ENCODE measurements at regions not wholly inside any gene's neighbourhood (a gene's known extent, or its start where the extent isn't known, plus 50 kb on each side); places are given as distances from the start of the nearest gene placed in this dataset.

GRCh38 chr1:195075973-195076372, 1532.3 kb downstream of the KCNT2 start:
- no peak for TF ChIP-seq CTCF (IDR thresholded peaks at IDR 0.05; ENCODE audit: insufficient read depth, low read length, severe bottlenecking)
- H3K4me3 ChIP-seq (ENCODE audit: low read depth, low read length): no peak overlapping the region
- no peaks in the 10 kb centered on the region for H3K36me3 ChIP-seq (ENCODE audit: control insufficient read depth, insufficient read depth, low read length)
- DNase-seq (ENCODE audit: low read depth) (peak; percentile 5), FAIRE-seq (no peak)
- no peaks in the 10 kb centered on the region for H3K27me3 ChIP-seq (ENCODE audit: control insufficient read depth, insufficient read depth, low read length)

- no peaks in the 10 kb centered on the region for H3K27me3 ChIP-seq (ENCODE audit: control insufficient read depth, insufficient read depth, low read length)
- DNase-seq (ENCODE audit: low read depth) (no peak), FAIRE-seq (no peak)
- no peak for TF ChIP-seq CTCF (IDR thresholded peaks at IDR 0.05; ENCODE audit: insufficient read depth, low read length, severe bottlenecking)
- no peaks in the 10 kb centered on the region for H3K36me3 ChIP-seq (ENCODE audit: control insufficient read depth, insufficient read depth, low read length)
- H3K4me3 ChIP-seq (ENCODE audit: low read depth, low read length): no peak overlapping the region
Measured at GRCh38 chr1:195071461-195071860, 1536.8 kb downstream of the KCNT2 start.

- no peak overlapping the region for H3K4me3 ChIP-seq (ENCODE audit: low read depth, low read length)
- no peak for TF ChIP-seq CTCF (IDR thresholded peaks at IDR 0.05; ENCODE audit: insufficient read depth, low read length, severe bottlenecking)
- FAIRE-seq (no peak), DNase-seq (ENCODE audit: low read depth) (no peak)
- no peaks in the 10 kb centered on the region for H3K36me3 ChIP-seq (ENCODE audit: control insufficient read depth, insufficient read depth, low read length)
- H3K27me3 ChIP-seq (ENCODE audit: control insufficient read depth, insufficient read depth, low read length): no peaks in the 10 kb centered on the region
Measured at GRCh38 chr1:195065437-195065836, 1542.8 kb downstream of the KCNT2 start.

GRCh38 chr1:195064358-195064757, 1543.9 kb downstream of the KCNT2 start:
- no peak for DNase-seq (ENCODE audit: low read depth)
- no peak overlapping the region for H3K4me3 ChIP-seq (ENCODE audit: low read depth, low read length)
- H3K27me3 ChIP-seq (ENCODE audit: control insufficient read depth, insufficient read depth, low read length): no peaks in the 10 kb centered on the region
- no peak for FAIRE-seq
- TF ChIP-seq CTCF (IDR thresholded peaks at IDR 0.05; ENCODE audit: insufficient read depth, low read length, severe bottlenecking): no peak
- H3K36me3 ChIP-seq (ENCODE audit: control insufficient read depth, insufficient read depth, low read length): no peaks in the 10 kb centered on the region

GRCh38 chr1:195054217-195054687, 1554.0 kb downstream of the KCNT2 start:
- FAIRE-seq (no peak), DNase-seq (ENCODE audit: low read depth) (no peak)
- no peak for TF ChIP-seq CTCF (IDR thresholded peaks at IDR 0.05; ENCODE audit: insufficient read depth, low read length, severe bottlenecking)
- no peak overlapping the region for H3K4me3 ChIP-seq (ENCODE audit: low read depth, low read length)
- no peaks in the 10 kb centered on the region for H3K27me3 ChIP-seq (ENCODE audit: control insufficient read depth, insufficient read depth, low read length)
- H3K36me3 ChIP-seq (ENCODE audit: control insufficient read depth, insufficient read depth, low read length): no peaks in the 10 kb centered on the region

- H3K4me3 ChIP-seq (ENCODE audit: low read depth, low read length): no peak overlapping the region
- no peak for TF ChIP-seq CTCF (IDR thresholded peaks at IDR 0.05; ENCODE audit: insufficient read depth, low read length, severe bottlenecking)
- no peaks in the 10 kb centered on the region for H3K27me3 ChIP-seq (ENCODE audit: control insufficient read depth, insufficient read depth, low read length)
Measured at GRCh38 chr1:195053478-195053877, 1554.8 kb downstream of the KCNT2 start.

More at GRCh38 chr1:195053478-195053877, 1554.8 kb downstream of the KCNT2 start:
- FAIRE-seq: no peak
- DNase-seq (ENCODE audit: low read depth): no peak
- H3K36me3 ChIP-seq (ENCODE audit: control insufficient read depth, insufficient read depth, low read length): no peaks in the 10 kb centered on the region

Data from bronchial epithelial cell (primary cell).